CD14-positive monocyte (primary cell): ENCODE measurements at regions not wholly inside any gene's neighbourhood (a gene's known extent, or its start where the extent isn't known, plus 50 kb on each side); places are given as distances from the start of the nearest gene placed in this dataset.

Source experiments
- DNase-seq, 3 donors: peaks; one replicate each; pipeline ENCODE4 v3.0.0-alpha.2; 2011 to 2022
- H2AFZ ChIP-seq: 2 replicates; pipeline ENCODE4 v1.6.0; 2012; ENCODE audit warnings: mild to moderate bottlenecking, low read depth, low read length, inconsistent platforms; ENCODE audit not compliant: insufficient read depth, poor library complexity, severe bottlenecking
- H3K27ac ChIP-seq, 2 donors: 1 replicate in 1 of 2; 2 replicates in 1 of 2; pipeline ENCODE4 v1.5.1; 2012 to 2013; ENCODE audit warnings: low read length in 2 of 2, control low read depth in 1 of 2, inconsistent platforms in 1 of 2, low read depth in 1 of 2, mild to moderate bottlenecking in 1 of 2
- H3K27me3 ChIP-seq, 2 donors: one replicate each; pipeline versions ENCODE4 v1.6.0 to v1.6.1; 2011 to 2013; ENCODE audit warnings: low read length in 2 of 2; ENCODE audit not compliant: control insufficient read depth in 2 of 2, insufficient read depth in 2 of 2
- H3K36me3 ChIP-seq, 2 donors: replicated peaks in 1 of 2; 1 replicate in 1 of 2; 2 replicates in 1 of 2; pipeline versions ENCODE4 v1.5.1 to v1.6.1; 2012 to 2013; ENCODE audit warnings: low read length in 2 of 2, control low read depth in 1 of 2, inconsistent platforms in 1 of 2, mild to moderate bottlenecking in 1 of 2; ENCODE audit not compliant: insufficient read depth in 2 of 2, control insufficient read depth in 1 of 2
- H3K4me1 ChIP-seq, 2 donors: 1 replicate in 1 of 2; 2 replicates in 1 of 2; pipeline versions ENCODE4 v1.5.1 to v1.6.1; 2012 to 2013; ENCODE audit warnings: low read length in 2 of 2, control low read depth in 1 of 2, inconsistent platforms in 1 of 2, mild to moderate bottlenecking in 1 of 2, moderate library complexity in 1 of 2; ENCODE audit not compliant: insufficient read depth in 2 of 2, control insufficient read depth in 1 of 2
- H3K4me2 ChIP-seq: replicated peaks from 2 replicates; pipeline ENCODE3; 2012; ENCODE audit warnings: low read length, moderate library complexity, mild to moderate bottlenecking; ENCODE audit not compliant: poor library complexity, severe bottlenecking; ENCODE audit errors: extremely low read depth
- H3K4me3 ChIP-seq, 3 experiments: fragments of 200-600 bp in 1 of 3; sonication (generic) in 1 of 3; replicated peaks in 1 of 3; 1 replicate in 2 of 3; 2 replicates in 1 of 3; pipeline ENCODE4 v1.5.1; 2011 to 2013; ENCODE audit warnings: low read length in 3 of 3, mild to moderate bottlenecking in 3 of 3, control low read depth in 2 of 3, low read depth in 2 of 3, inconsistent platforms in 1 of 3, moderate library complexity in 1 of 3
- H3K79me2 ChIP-seq: 2 replicates; pipeline ENCODE4 v1.6.0; 2012; ENCODE audit warnings: mild to moderate bottlenecking, control low read depth, inconsistent platforms, low read length, moderate library complexity; ENCODE audit not compliant: insufficient read depth
- H3K9ac ChIP-seq: 2 replicates; pipeline ENCODE4 v1.6.0; 2017; ENCODE audit warnings: low read length, mild to moderate bottlenecking; ENCODE audit not compliant: insufficient read depth, poor library complexity, severe bottlenecking
- H3K9me3 ChIP-seq, 2 donors: replicated peaks in 1 of 2; 1 replicate in 1 of 2; 2 replicates in 1 of 2; pipeline versions ENCODE4 v1.5.1 to v1.6.1; 2012 to 2013; ENCODE audit warnings: low read length in 2 of 2, control low read depth in 1 of 2; ENCODE audit not compliant: control insufficient read depth in 1 of 2, insufficient read depth in 1 of 2
- H4K20me1 ChIP-seq: 2 replicates; pipeline ENCODE4 v1.6.0; 2012; ENCODE audit warnings: mild to moderate bottlenecking, low read length, control low read depth, moderate library complexity; ENCODE audit not compliant: insufficient read depth
- H3K27ac Mint-ChIP-seq, 7 donors: one replicate each; pipeline ENCODE4 v1.8.0; 2020; ENCODE audit warnings: mild to moderate bottlenecking in 7 of 7, mixed read lengths in 7 of 7, moderate library complexity in 6 of 7, inconsistent platforms in 2 of 7
- H3K27me3 Mint-ChIP-seq, 3 donors: one replicate each; pipeline ENCODE4 v1.8.0; 2021 to 2022; ENCODE audit warnings: low read depth in 3 of 3, mild to moderate bottlenecking in 3 of 3, mixed read lengths in 3 of 3, moderate library complexity in 3 of 3, inconsistent platforms in 1 of 3
- H3K36me3 Mint-ChIP-seq, 2 donors: one replicate each; pipeline ENCODE4 v1.8.0; 2020; ENCODE audit warnings: mixed read lengths in 2 of 2, inconsistent platforms in 1 of 2, mild to moderate bottlenecking in 1 of 2
- H3K4me1 Mint-ChIP-seq: one replicate; pipeline ENCODE4 v1.8.0; 2020; ENCODE audit warnings: mild to moderate bottlenecking, mixed read lengths
- H3K4me3 Mint-ChIP-seq, 2 donors: one replicate each; pipeline ENCODE4 v1.8.0; 2020; ENCODE audit warnings: mild to moderate bottlenecking in 2 of 2, mixed read lengths in 2 of 2, moderate library complexity in 1 of 2
- H3K9me3 Mint-ChIP-seq, 7 donors: one replicate each; pipeline ENCODE4 v1.8.0; 2020 to 2022; ENCODE audit warnings: mixed read lengths in 7 of 7, mild to moderate bottlenecking in 6 of 7, moderate library complexity in 6 of 7, inconsistent platforms in 2 of 7
- WGBS: methylation state at CpG from one replicate; pipeline ENCODE4 v1.1.5; 2013; ENCODE audit warnings: missing lambda C conversion rate; ENCODE audit not compliant: insufficient coverage; 5-methylcytosine and 5-hydroxymethylcytosine counted together
- intact Hi-C, 2 donors: fragments of 100-400 bp; cut with micrococcal nuclease; formaldehyde crosslinking; loops; one replicate each; pipeline versions ENCODE4 v1.15.0 to v1.15.1; 2023
- TF ChIP-seq, protein P1 (sequence below): fragments of 200-600 bp; IDR thresholded peaks from one replicate; pipeline ENCODE4 v1.8.0; 2022; ENCODE audit warnings: antibody characterized with exemption, mild to moderate bottlenecking

DNA sequence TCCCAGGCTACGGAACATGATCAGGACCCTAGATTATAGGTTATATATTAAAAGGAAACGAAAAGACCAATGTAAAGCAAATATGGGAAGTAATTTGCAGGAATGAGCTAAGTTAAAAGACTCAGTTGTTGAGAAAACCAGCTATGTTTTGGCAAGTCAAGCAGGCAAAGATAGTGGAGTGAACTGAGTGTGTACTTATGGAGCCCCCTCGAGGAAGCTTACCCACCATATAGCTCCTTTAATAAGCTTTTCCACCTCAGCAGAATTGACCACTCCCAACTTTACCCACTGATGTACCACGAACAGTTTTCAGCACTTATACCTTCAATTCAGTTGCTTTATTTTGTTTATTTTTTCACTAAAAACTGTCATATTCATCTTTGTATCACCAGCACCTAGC, 57.3 kb upstream of the PJA2 start:
- DNase-seq = no peak
- H3K4me1 ChIP-seq = peaks cover 0 to 6% of the 10 kb centered on the region in 2 donors
- no peaks in the 10 kb centered on the region for H3K27me3 ChIP-seq
- intact Hi-C loops = no loop called here
- H3K27ac Mint-ChIP-seq = no peak overlapping the region
- no peak overlapping the region for H3K4me3 Mint-ChIP-seq
- H3K27me3 Mint-ChIP-seq = no peaks in the 10 kb centered on the region
- WGBS = 100% methylated on average over 2 of the region's 4 CpGs
- H3K4me3 ChIP-seq = no peak overlapping the region
- peaks cover 8% of the 10 kb centered on the region for H3K4me1 Mint-ChIP-seq
- TF ChIP-seq, protein P1, sequence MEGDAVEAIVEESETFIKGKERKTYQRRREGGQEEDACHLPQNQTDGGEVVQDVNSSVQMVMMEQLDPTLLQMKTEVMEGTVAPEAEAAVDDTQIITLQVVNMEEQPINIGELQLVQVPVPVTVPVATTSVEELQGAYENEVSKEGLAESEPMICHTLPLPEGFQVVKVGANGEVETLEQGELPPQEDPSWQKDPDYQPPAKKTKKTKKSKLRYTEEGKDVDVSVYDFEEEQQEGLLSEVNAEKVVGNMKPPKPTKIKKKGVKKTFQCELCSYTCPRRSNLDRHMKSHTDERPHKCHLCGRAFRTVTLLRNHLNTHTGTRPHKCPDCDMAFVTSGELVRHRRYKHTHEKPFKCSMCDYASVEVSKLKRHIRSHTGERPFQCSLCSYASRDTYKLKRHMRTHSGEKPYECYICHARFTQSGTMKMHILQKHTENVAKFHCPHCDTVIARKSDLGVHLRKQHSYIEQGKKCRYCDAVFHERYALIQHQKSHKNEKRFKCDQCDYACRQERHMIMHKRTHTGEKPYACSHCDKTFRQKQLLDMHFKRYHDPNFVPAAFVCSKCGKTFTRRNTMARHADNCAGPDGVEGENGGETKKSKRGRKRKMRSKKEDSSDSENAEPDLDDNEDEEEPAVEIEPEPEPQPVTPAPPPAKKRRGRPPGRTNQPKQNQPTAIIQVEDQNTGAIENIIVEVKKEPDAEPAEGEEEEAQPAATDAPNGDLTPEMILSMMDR = no peak
- no peak overlapping the region for H3K4me2 ChIP-seq
- no peaks in the 10 kb centered on the region for H4K20me1 ChIP-seq
- peaks cover 0 to 4% (median 2%) of the 10 kb centered on the region in 7 donors for H3K9me3 Mint-ChIP-seq
- H3K9me3 ChIP-seq = no peaks in the 10 kb centered on the region
- no peak overlapping the region for H3K27ac ChIP-seq
- no peaks in the 10 kb centered on the region for H3K79me2 ChIP-seq
- no peaks in the 10 kb centered on the region for H3K36me3 ChIP-seq
- H2AFZ ChIP-seq = no peak overlapping the region
- no peaks in the 10 kb centered on the region for H3K36me3 Mint-ChIP-seq
- no peak overlapping the region for H3K9ac ChIP-seq
